Neuronal stem cell (in vitro differentiated cells): ENCODE measurements at regions not wholly inside any gene's neighbourhood (a gene's known extent, or its start where the extent isn't known, plus 50 kb on each side); places are given as distances from the start of the nearest gene placed in this dataset.

Experiments
- DNase-seq: peaks from one replicate; pipeline ENCODE4 v3.0.0-alpha.2; 2013; ENCODE audit warnings: low spot score
- H2AFZ ChIP-seq: one replicate; pipeline ENCODE4 v1.6.1; 2013; ENCODE audit warnings: mild to moderate bottlenecking, low read length, inconsistent platforms
- H2AK5ac ChIP-seq: 2 replicates; pipeline ENCODE4 v1.6.1; 2013; ENCODE audit warnings: low read depth, mild to moderate bottlenecking, inconsistent platforms, low read length, moderate library complexity, mixed read lengths
- H2BK120ac ChIP-seq: 2 replicates; pipeline ENCODE4 v1.6.1; 2013; ENCODE audit warnings: low read depth, mild to moderate bottlenecking, inconsistent platforms, low read length, moderate library complexity, mixed read lengths
- H2BK12ac ChIP-seq: one replicate; pipeline ENCODE4 v1.6.1; 2013; ENCODE audit warnings: low read length, inconsistent platforms
- H2BK15ac ChIP-seq: 2 replicates; pipeline ENCODE4 v1.6.1; 2013; ENCODE audit warnings: mild to moderate bottlenecking, low read length, inconsistent platforms, mixed read lengths
- H2BK5ac ChIP-seq: one replicate; pipeline ENCODE4 v1.6.1; 2013; ENCODE audit warnings: inconsistent platforms, mild to moderate bottlenecking, low read length, moderate library complexity
- H3K14ac ChIP-seq: one replicate; pipeline ENCODE4 v1.6.1; 2013; ENCODE audit warnings: low read length, inconsistent platforms
- H3K18ac ChIP-seq: 2 replicates; pipeline ENCODE4 v1.6.1; 2013; ENCODE audit warnings: low read length, inconsistent platforms
- H3K23ac ChIP-seq: 2 replicates; pipeline ENCODE4 v1.6.1; 2013; ENCODE audit warnings: low read depth, mild to moderate bottlenecking, mixed read lengths, low read length, inconsistent platforms; ENCODE audit not compliant: poor library complexity
- H3K27ac ChIP-seq: replicated peaks from 3 replicates; pipeline ENCODE4 v1.5.1; 2013; ENCODE audit warnings: low read length, inconsistent platforms
- H3K27me3 ChIP-seq, 3 experiments: 2 replicates each; pipeline ENCODE4 v1.6.1; 2013; ENCODE audit warnings: low read length in 3 of 3, mild to moderate bottlenecking in 2 of 3, inconsistent platforms in 1 of 3, low read depth in 1 of 3, mixed read lengths in 1 of 3, moderate library complexity in 1 of 3; ENCODE audit not compliant: control insufficient read depth in 3 of 3, insufficient read depth in 3 of 3
- H3K36me3 ChIP-seq, 2 donors: replicated peaks in 1 of 2; 2 replicates each; pipeline ENCODE4 v1.6.1; 2013; ENCODE audit warnings: low read length in 2 of 2; ENCODE audit not compliant: control insufficient read depth in 2 of 2, insufficient read depth in 2 of 2
- H3K4ac ChIP-seq: 2 replicates; pipeline ENCODE4 v1.6.1; 2013; ENCODE audit warnings: inconsistent platforms, mild to moderate bottlenecking, low read length, moderate library complexity
- H3K4me1 ChIP-seq, 2 donors: 1 replicate in 1 of 2; 2 replicates in 1 of 2; pipeline ENCODE4 v1.6.1; 2013; ENCODE audit warnings: low read length in 2 of 2, low read depth in 1 of 2; ENCODE audit not compliant: control insufficient read depth in 2 of 2, insufficient read depth in 1 of 2
- H3K4me2 ChIP-seq: one replicate; pipeline ENCODE4 v1.6.1; 2013; ENCODE audit warnings: mild to moderate bottlenecking, low read length, inconsistent platforms; ENCODE audit not compliant: insufficient read depth, poor library complexity, severe bottlenecking
- H3K4me3 ChIP-seq, 2 donors: 2 replicates each; pipeline ENCODE4 v1.5.1; 2013; ENCODE audit warnings: low read length in 2 of 2, mild to moderate bottlenecking in 2 of 2, inconsistent platforms in 1 of 2, moderate library complexity in 1 of 2
- H3K79me1 ChIP-seq: one replicate; pipeline ENCODE4 v1.6.1; 2013; ENCODE audit warnings: low read depth, mild to moderate bottlenecking, inconsistent platforms, low read length, moderate library complexity
- H3K9ac ChIP-seq: one replicate; pipeline ENCODE4 v1.6.1; 2013; ENCODE audit warnings: mild to moderate bottlenecking, low read depth, low read length, inconsistent platforms; ENCODE audit not compliant: poor library complexity
- H3K9me3 ChIP-seq, 2 donors: replicated peaks in 1 of 2; 2 replicates each; pipeline versions ENCODE3 to v1.6.1; 2013; ENCODE audit warnings: low read length in 2 of 2, mild to moderate bottlenecking in 2 of 2, inconsistent platforms in 1 of 2, low read depth in 1 of 2, mixed read lengths in 1 of 2, moderate library complexity in 1 of 2; ENCODE audit not compliant: control insufficient read depth in 2 of 2, insufficient read depth in 1 of 2
- H4K8ac ChIP-seq: one replicate; pipeline ENCODE4 v1.6.1; 2013; ENCODE audit warnings: low read depth, mild to moderate bottlenecking, inconsistent platforms, low read length, moderate library complexity
- H4K91ac ChIP-seq: one replicate; pipeline ENCODE4 v1.6.1; 2013; ENCODE audit warnings: low read length, low read depth, mild to moderate bottlenecking, inconsistent platforms; ENCODE audit not compliant: poor library complexity
- WGBS, 2 donors: extraction: QIAGEN DNeasy Blood & Tissue Kit; methylation state at CpG; one replicate each; pipeline ENCODE4 v1.1.7; 2013; ENCODE audit warnings: missing lambda C conversion rate in 2 of 2, mixed read lengths in 1 of 2; ENCODE audit not compliant: insufficient read length in 2 of 2, insufficient replicate concordance in 1 of 2; ENCODE audit errors: extremely low coverage in 2 of 2; 5-methylcytosine and 5-hydroxymethylcytosine counted together

DNA sequence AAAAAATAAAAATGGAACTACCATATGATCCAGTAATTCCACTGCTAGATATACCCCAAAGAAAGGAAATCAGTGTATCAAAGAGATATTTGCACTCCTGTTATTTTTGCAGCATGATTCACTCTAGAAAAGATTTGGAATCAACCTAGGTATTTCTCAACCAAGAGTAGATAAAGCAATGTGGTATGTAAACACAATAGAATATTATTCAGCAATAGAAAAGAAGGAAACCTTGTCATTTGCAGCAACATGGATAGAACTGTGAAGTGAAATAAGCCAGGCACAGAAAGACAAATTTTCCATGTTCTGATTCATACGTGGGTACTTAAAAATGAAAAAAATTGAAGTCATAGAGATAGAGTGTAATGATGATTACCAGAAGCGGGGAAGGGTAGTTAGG lies 362.3 kb upstream of the EPHA5 start:
- Histone ChIP-seq H3K9ac (no peak overlapping the region), H2BK15ac (no peak overlapping the region), H3K23ac (no peak overlapping the region), H3K4me2 (no peak overlapping the region), H3K18ac (no peak overlapping the region), H4K91ac (no peak overlapping the region), H3K4me1 (peaks cover 0 to 4% of the 10 kb centered on the region in 2 donors), H3K4me3 (no peak overlapping the region), H2AFZ (no peak overlapping the region), H4K8ac (no peak overlapping the region), H3K14ac (no peak overlapping the region), H2AK5ac (no peak overlapping the region), H3K79me1 (no peaks in the 10 kb centered on the region), H3K4ac (no peak overlapping the region), H2BK12ac (no peak overlapping the region), H2BK120ac (no peak overlapping the region), H3K9me3 (no peaks in the 10 kb centered on the region), H3K36me3 (no peaks in the 10 kb centered on the region), H3K27ac (no peak overlapping the region), H3K27me3 (no peaks in the 10 kb centered on the region), H2BK5ac (no peak overlapping the region)
- WGBS, 2 donors, result no CpG with 5 or more reads among the region's 2 CpGs
- DNase-seq, result no peak

DNA sequence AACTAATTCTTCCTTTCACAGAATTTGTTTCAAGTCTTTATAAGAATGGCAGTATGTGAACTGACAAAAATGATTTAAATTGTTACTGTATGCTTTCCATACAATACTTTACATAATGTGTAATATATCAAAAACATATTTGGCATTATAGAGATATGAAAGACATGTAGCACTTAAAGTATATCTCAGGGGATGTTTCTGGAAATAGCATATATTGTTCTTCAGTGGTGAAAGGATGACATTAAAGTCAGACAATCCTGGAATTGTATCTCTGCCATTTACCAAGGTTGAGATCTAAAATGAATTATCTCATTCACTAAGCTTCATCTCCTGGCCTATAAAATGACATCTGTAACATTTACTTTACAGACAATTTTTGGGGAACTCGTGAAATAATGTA lies 358.4 kb upstream of the EPHA5 start:
- Histone ChIP-seq H3K9me3 (no peaks in the 10 kb centered on the region), H4K8ac (no peak overlapping the region), H3K18ac (no peak overlapping the region), H3K27ac (no peak overlapping the region), H3K14ac (no peak overlapping the region), H3K4me2 (no peak overlapping the region), H2AFZ (no peak overlapping the region), H2BK15ac (no peak overlapping the region), H3K79me1 (no peaks in the 10 kb centered on the region), H3K4me1 (no peaks in the 10 kb centered on the region), H3K23ac (no peak overlapping the region), H2BK120ac (no peak overlapping the region), H4K91ac (no peak overlapping the region), H3K27me3 (no peaks in the 10 kb centered on the region), H2AK5ac (no peak overlapping the region), H2BK12ac (no peak overlapping the region), H2BK5ac (no peak overlapping the region), H3K9ac (no peak overlapping the region), H3K36me3 (no peaks in the 10 kb centered on the region), H3K4ac (no peak overlapping the region), H3K4me3 (no peak overlapping the region)
- WGBS, 2 donors, result no CpG with 5 or more reads among the region's 1 CpG
- DNase-seq, result no peak

DNA sequence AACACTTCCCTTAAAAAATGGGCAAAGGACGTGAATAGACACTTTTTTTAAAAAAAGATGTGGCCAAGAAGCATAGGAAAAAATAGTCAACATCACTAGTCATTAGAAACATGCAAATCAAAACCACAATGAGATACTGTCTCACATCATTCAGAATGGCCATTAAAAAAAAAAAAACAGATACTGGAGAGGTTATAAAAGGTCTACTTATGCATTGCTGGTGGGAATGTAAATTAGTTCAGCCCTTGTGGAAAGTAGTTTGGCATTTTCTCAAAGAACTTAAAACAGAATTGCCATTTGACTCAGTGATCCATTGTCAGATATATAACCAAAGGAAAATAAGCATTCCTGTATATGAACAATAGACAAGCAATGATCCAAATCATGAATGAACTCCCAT lies 352.8 kb upstream of the EPHA5 start:
- Histone ChIP-seq H3K4me1 (no peaks in the 10 kb centered on the region), H3K23ac (no peak overlapping the region), H3K9me3 (no peaks in the 10 kb centered on the region), H3K4ac (no peak overlapping the region), H3K4me2 (no peak overlapping the region), H4K91ac (no peak overlapping the region), H2BK12ac (no peak overlapping the region), H2BK5ac (no peak overlapping the region), H3K9ac (no peak overlapping the region), H2BK120ac (no peak overlapping the region), H2AK5ac (no peak overlapping the region), H3K36me3 (no peaks in the 10 kb centered on the region), H2BK15ac (no peak overlapping the region), H2AFZ (no peak overlapping the region), H3K18ac (no peak overlapping the region), H3K27me3 (no peaks in the 10 kb centered on the region), H3K79me1 (no peaks in the 10 kb centered on the region), H3K27ac (no peak overlapping the region), H4K8ac (no peak overlapping the region), H3K14ac (no peak overlapping the region), H3K4me3 (no peak overlapping the region)
- WGBS, 2 donors, result no CpG with 5 or more reads among the region's 1 CpG
- no peak for DNase-seq

DNA sequence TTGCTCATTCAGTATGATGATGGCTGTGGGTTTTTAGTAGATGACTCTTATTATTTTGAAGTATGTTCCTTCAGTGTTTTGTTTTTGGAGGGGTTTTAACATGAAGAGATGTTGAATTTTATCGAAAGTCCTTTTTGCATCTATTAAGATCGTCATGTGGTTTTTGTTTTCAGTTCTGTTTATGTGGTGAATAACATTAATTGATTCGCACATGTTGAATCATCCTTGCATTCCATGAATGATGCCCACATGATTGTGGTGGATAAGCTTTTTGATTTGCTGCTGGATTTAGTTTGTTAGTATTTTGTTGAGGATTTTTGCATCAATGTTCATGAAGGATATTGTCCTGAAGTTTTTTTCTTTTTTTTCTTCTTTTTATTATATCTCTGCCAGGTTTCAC lies 347.4 kb upstream of the EPHA5 start:
- Histone ChIP-seq H3K14ac (no peak overlapping the region), H2BK5ac (no peak overlapping the region), H3K4me3 (no peak overlapping the region), H3K9ac (no peak overlapping the region), H2AFZ (no peak overlapping the region), H3K4ac (no peak overlapping the region), H3K9me3 (no peaks in the 10 kb centered on the region), H2BK120ac (no peak overlapping the region), H4K8ac (no peak overlapping the region), H2AK5ac (no peak overlapping the region), H3K36me3 (no peaks in the 10 kb centered on the region), H3K23ac (no peak overlapping the region), H3K27me3 (no peaks in the 10 kb centered on the region), H2BK15ac (no peak overlapping the region), H4K91ac (no peak overlapping the region), H3K4me1 (peaks cover 0 to 10% of the 10 kb centered on the region in 2 donors), H3K79me1 (no peaks in the 10 kb centered on the region), H3K27ac (no peak overlapping the region), H2BK12ac (no peak overlapping the region), H3K4me2 (no peak overlapping the region), H3K18ac (no peak overlapping the region)
- DNase-seq, result no peak
- WGBS, 2 donors, result no CpG with 5 or more reads among the region's 3 CpGs
